Esophagus squamous epithelium (tissue), 4 donors: ENCODE measurements at regions not wholly inside any gene's neighbourhood (a gene's known extent, or its start where the extent isn't known, plus 50 kb on each side); places are given as distances from the start of the nearest gene placed in this dataset.
"Not testable (repeated sequence)": the region's sequence is repeated elsewhere in the genome, so short reads cannot be mapped to it uniquely, and the experiment has no call there.

Experiments used
- POLR2A ChIP-seq, 4 donors: fragments of 450-650 bp; IDR thresholded peaks; one replicate each; pipeline ENCODE4 v1.6.1; 2017; ENCODE audit warnings: antibody characterized with exemption in 4 of 4, mild to moderate bottlenecking in 4 of 4, moderate library complexity in 3 of 4
- TF ChIP-seq, protein P1 (sequence below), 6 experiments: fragments of 450-650 bp in 4 of 6; fragments of 200-600 bp in 2 of 6; sonication (generic) in 2 of 6; IDR thresholded peaks; one replicate each; pipeline ENCODE4 v1.5.1; 2016 to 2019; ENCODE audit warnings: antibody characterized with exemption in 6 of 6, mild to moderate bottlenecking in 4 of 6, moderate library complexity in 4 of 6

DNA sequence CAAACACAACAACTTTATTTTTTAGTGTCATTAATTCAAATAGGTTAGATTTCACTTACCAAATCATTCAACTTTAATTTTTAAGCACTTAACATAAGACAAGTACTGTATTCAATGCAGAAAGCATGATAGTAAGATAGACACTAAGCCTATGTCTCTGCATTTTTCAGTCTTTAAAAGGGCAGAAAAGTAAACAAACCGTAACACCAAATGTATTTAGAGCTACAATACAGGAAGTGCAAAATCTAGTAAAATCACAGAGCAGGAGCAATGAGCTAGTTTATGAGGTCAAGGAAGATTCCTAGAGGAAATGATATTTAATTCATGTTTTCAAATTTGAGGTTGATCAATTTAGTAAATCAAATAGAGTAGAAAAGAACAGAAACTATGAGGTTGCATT, 68.0 kb upstream of the KLF8 start:
- TF ChIP-seq, protein P1, sequence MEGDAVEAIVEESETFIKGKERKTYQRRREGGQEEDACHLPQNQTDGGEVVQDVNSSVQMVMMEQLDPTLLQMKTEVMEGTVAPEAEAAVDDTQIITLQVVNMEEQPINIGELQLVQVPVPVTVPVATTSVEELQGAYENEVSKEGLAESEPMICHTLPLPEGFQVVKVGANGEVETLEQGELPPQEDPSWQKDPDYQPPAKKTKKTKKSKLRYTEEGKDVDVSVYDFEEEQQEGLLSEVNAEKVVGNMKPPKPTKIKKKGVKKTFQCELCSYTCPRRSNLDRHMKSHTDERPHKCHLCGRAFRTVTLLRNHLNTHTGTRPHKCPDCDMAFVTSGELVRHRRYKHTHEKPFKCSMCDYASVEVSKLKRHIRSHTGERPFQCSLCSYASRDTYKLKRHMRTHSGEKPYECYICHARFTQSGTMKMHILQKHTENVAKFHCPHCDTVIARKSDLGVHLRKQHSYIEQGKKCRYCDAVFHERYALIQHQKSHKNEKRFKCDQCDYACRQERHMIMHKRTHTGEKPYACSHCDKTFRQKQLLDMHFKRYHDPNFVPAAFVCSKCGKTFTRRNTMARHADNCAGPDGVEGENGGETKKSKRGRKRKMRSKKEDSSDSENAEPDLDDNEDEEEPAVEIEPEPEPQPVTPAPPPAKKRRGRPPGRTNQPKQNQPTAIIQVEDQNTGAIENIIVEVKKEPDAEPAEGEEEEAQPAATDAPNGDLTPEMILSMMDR (IDR thresholded peaks at IDR 0.05): not testable (repeated sequence)
- not testable (repeated sequence) for TF ChIP-seq POLR2A (IDR thresholded peaks at IDR 0.05)
